GM12878 (cell line): ENCODE measurements at regions not wholly inside any gene's neighbourhood (a gene's known extent, or its start where the extent isn't known, plus 50 kb on each side); places are given as distances from the start of the nearest gene placed in this dataset.

Source experiments
- ATAC-seq: fragments of 200-7000 bp; cut with Tn5 transposase; 3 replicates; pipeline ENCODE4 v1.9.1; 2020; ENCODE audit warnings: mild to moderate bottlenecking, moderate library complexity
- BruUV-seq: library from RNA; stranded (reverse); fragments of 400-500 nt; replicated peaks from 2 replicates; lab custom pipeline; 2021; lab: Mats Ljungman, UMichigan
- CTCF ChIA-PET: fragments of 300-600 bp; sonication (Branson Sonifier 250); formaldehyde crosslinking; extraction: SDS; loops from one replicate; lab custom pipeline; 2021; ENCODE audit warnings: inconsistent platforms; lab: Yijun Ruan, JAX
- POLR2A ChIA-PET: fragments of 350-600 bp; formaldehyde crosslinking; extraction: SDS; loops from one replicate; lab custom pipeline; 2021; ENCODE audit warnings: inconsistent platforms; lab: Charles Lee
- RAD21 ChIA-PET: fragments of 300-600 bp; sonication (Branson Sonifier 250); formaldehyde crosslinking; loops from one replicate; lab custom pipeline; 2023; ENCODE audit warnings: antibody characterized with exemption; ENCODE audit not compliant: unreplicated experiment; lab: Charles Lee
- SMC1A ChIA-PET: fragments of 300-600 bp; sonication (Branson Sonifier 250); formaldehyde crosslinking; loops from one replicate; lab custom pipeline; 2023; ENCODE audit not compliant: unreplicated experiment, uncharacterized antibody; lab: Charles Lee
- DNase-seq: peaks from one replicate; pipeline ENCODE4 v3.0.0-alpha.2; 2011; ENCODE audit warnings: low read depth, low spot score
- FAIRE-seq: peaks from 3 replicates; lab custom pipeline; 2011; peaks lifted over from hg19 to GRCh38; lab: Jason Lieb, UNC
- H2AFZ ChIP-seq: 2 replicates; pipeline ENCODE4 v1.6.0; 2011; ENCODE audit warnings: low read depth, low read length, control low read depth; ENCODE audit not compliant: control insufficient read depth
- H3K27ac ChIP-seq: 2 replicates; pipeline ENCODE4 v1.5.1; 2011; ENCODE audit warnings: control low read depth; ENCODE audit not compliant: control insufficient read depth, insufficient read depth
- H3K27me3 ChIP-seq, 2 experiments: replicated peaks in 1 of 2; 2 replicates each; pipeline versions ENCODE4 v1.6.0 to v1.6.1; 2011; ENCODE audit warnings: low read length in 1 of 2; ENCODE audit not compliant: control insufficient read depth in 2 of 2, insufficient read depth in 2 of 2
- H3K36me3 ChIP-seq, 2 experiments: 2 replicates each; pipeline ENCODE4 v1.5.1; 2011; ENCODE audit warnings: low read length in 1 of 2; ENCODE audit not compliant: control insufficient read depth in 2 of 2, insufficient read depth in 2 of 2
- H3K4me1 ChIP-seq: 2 replicates; pipeline ENCODE4 v1.6.1; 2011; ENCODE audit warnings: mild to moderate bottlenecking, low read length, moderate library complexity, mixed read lengths; ENCODE audit not compliant: control insufficient read depth, insufficient read depth
- H3K4me2 ChIP-seq: 2 replicates; pipeline ENCODE4 v1.6.0; 2011; ENCODE audit warnings: control low read depth; ENCODE audit not compliant: control insufficient read depth, insufficient read depth
- H3K4me3 ChIP-seq: fragments of 200-600 bp; sonication (generic); 2 replicates; pipeline ENCODE4 v1.5.1; 2016
- H3K79me2 ChIP-seq: 2 replicates; pipeline ENCODE4 v1.6.0; 2011; ENCODE audit warnings: low read length; ENCODE audit not compliant: control insufficient read depth, insufficient read depth
- H3K9ac ChIP-seq: 2 replicates; pipeline ENCODE4 v1.8.0; 2011; ENCODE audit warnings: low read length, control low read depth, mixed read lengths; ENCODE audit not compliant: control insufficient read depth, insufficient read depth
- H3K9me3 ChIP-seq: replicated peaks from 3 replicates; pipeline ENCODE4 v1.5.1; 2011; ENCODE audit warnings: mild to moderate bottlenecking, low read length; ENCODE audit not compliant: control insufficient read depth, insufficient read depth
- H4K20me1 ChIP-seq: 2 replicates; pipeline ENCODE4 v1.6.0; 2011; ENCODE audit not compliant: control insufficient read depth, insufficient read depth
- BACH1 ChIP-seq: fragments of 450-650 bp; IDR thresholded peaks from 2 replicates; pipeline ENCODE4 v1.6.1; 2017; ENCODE audit warnings: mild to moderate bottlenecking, borderline replicate concordance
- CREM ChIP-seq: IDR thresholded peaks from 2 replicates; pipeline ENCODE4 v1.6.1; 2014; ENCODE audit warnings: antibody characterized with exemption, low read depth
- LARP7 ChIP-seq: fragments of 450-650 bp; IDR thresholded peaks from 2 replicates; pipeline ENCODE4 v1.6.1; 2017; ENCODE audit warnings: mild to moderate bottlenecking
- MXI1 ChIP-seq: fragments of 150-350 bp; IDR thresholded peaks from 2 replicates; pipeline ENCODE4 v1.6.1; 2011; ENCODE audit warnings: low read depth, mild to moderate bottlenecking, inconsistent platforms, low read length, improper control_type of control experiment
- NFYB ChIP-seq: IDR thresholded peaks from 2 replicates; pipeline ENCODE4 v1.6.1; 2011; ENCODE audit warnings: low read depth, mild to moderate bottlenecking, low read length, improper control_type of control experiment, moderate library complexity; ENCODE audit not compliant: insufficient read depth
- POLR2AphosphoS5 ChIP-seq: IDR thresholded peaks from 2 replicates; pipeline ENCODE4 v1.6.1; 2011; ENCODE audit warnings: mild to moderate bottlenecking, low read length, inconsistent platforms
- SMAD5 ChIP-seq: IDR thresholded peaks from 2 replicates; pipeline ENCODE4 v1.6.1; 2016; ENCODE audit warnings: antibody characterized with exemption, low read depth
- TAF1 ChIP-seq: IDR thresholded peaks from 2 replicates; pipeline ENCODE4 v1.6.1; 2011; ENCODE audit warnings: mild to moderate bottlenecking, low read depth, low read length, borderline replicate concordance
- TCF12 ChIP-seq: IDR thresholded peaks from 2 replicates; pipeline ENCODE4 v1.6.1; 2011; ENCODE audit warnings: low read depth, mild to moderate bottlenecking, low read length
- TCF3 ChIP-seq: IDR thresholded peaks from 2 replicates; pipeline ENCODE4 v1.6.1; 2012; ENCODE audit warnings: low read depth, mild to moderate bottlenecking, low read length, borderline replicate concordance; ENCODE audit not compliant: insufficient read depth
- WGBS: methylation state at CpG from one replicate; pipeline ENCODE4 v1.1.6; 2016; ENCODE audit warnings: low lambda C conversion rate; ENCODE audit not compliant: insufficient replicate concordance, insufficient coverage; ENCODE audit errors: missing lambda C conversion rate; 5-methylcytosine and 5-hydroxymethylcytosine counted together
- in situ Hi-C: fragments of 300-500 bp; cut with MboI; formaldehyde crosslinking; loops from 9 replicates; pipeline ENCODE4 v1.14.3; 2018; ENCODE audit warnings: mixed read lengths
- intact Hi-C: fragments of 100-400 bp; cut with micrococcal nuclease; formaldehyde crosslinking; loops from one replicate; pipeline ENCODE4 v1.14.2; 2022; ENCODE audit not compliant: unreplicated experiment
- TF ChIP-seq, protein P1 (sequence below): fragments of 450-650 bp; IDR thresholded peaks from 2 replicates; pipeline ENCODE4 v1.6.1; 2014; ENCODE audit warnings: mild to moderate bottlenecking
- TF ChIP-seq, protein P2 (sequence below): IDR thresholded peaks from 2 replicates; pipeline ENCODE4 v1.6.1; 2012; ENCODE audit warnings: low read length, inconsistent platforms

DNA sequence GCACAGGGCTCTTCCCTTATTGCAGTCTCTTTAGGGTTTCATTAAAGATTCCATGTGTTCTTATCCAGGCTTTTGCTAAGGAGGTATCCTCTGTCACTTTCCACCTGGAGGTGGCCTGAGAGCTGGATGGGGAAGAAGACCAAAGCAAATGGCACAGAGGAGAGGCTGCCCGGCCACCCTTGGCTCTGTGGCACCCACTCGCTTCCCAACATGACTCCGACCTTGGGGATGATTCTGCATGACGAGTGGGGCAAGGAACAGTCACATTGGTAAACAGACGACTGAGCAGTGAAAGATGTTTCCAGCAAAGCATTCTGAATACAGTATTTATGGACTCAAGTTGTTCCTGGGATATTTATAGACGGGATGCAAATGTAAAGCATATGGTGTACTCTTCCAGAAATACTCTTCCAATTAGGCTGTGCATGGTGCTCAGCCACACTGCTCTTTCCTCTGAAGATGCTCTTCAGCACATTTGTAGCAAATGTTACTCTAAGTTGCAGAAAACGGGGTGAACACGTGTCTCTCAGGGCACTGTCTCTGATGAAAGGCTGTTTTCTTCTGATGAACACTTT is 377.1 kb upstream of the HS6ST1 start (continued):
- TF ChIP-seq TCF3 (no peak), NFYB (no peak)

DNA sequence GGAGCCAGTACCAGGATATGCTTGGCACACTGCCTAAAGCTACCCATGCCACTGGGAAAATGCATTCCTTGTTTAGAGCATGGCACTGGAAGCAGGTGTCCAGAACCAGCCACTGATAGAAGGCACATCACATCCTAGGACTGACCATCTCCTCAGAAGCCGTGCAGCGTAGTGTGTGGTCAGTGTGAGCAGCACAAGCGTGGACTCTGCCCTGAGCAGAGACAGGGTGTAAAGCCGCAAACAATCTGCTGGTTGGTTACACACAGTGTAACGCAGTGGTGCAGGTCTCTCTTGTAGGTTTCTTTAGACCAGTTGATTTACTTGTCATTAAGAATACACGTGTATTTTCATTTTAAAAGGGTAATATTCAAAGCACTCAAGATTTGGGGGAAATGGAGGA is 377.8 kb upstream of the HS6ST1 start:
- CTCF ChIA-PET, result no interaction called here
- in situ Hi-C loops, result no loop called here
- H3K4me3 ChIP-seq, result no peak overlapping the region
- no peak overlapping the region for H2AFZ ChIP-seq
- no peak overlapping the region for H3K27ac ChIP-seq
- H3K79me2 ChIP-seq, result no peaks in the 10 kb centered on the region
- TF ChIP-seq SMAD5 (no peak), TAF1 (no peak), POLR2AphosphoS5 (no peak), LARP7 (no peak), BACH1 (no peak), TCF12 (no peak), MXI1 (no peak), CREM (no peak)
- TF ChIP-seq, protein P1, sequence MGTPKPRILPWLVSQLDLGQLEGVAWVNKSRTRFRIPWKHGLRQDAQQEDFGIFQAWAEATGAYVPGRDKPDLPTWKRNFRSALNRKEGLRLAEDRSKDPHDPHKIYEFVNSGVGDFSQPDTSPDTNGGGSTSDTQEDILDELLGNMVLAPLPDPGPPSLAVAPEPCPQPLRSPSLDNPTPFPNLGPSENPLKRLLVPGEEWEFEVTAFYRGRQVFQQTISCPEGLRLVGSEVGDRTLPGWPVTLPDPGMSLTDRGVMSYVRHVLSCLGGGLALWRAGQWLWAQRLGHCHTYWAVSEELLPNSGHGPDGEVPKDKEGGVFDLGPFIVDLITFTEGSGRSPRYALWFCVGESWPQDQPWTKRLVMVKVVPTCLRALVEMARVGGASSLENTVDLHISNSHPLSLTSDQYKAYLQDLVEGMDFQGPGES, result no peak
- TF ChIP-seq, protein P2, sequence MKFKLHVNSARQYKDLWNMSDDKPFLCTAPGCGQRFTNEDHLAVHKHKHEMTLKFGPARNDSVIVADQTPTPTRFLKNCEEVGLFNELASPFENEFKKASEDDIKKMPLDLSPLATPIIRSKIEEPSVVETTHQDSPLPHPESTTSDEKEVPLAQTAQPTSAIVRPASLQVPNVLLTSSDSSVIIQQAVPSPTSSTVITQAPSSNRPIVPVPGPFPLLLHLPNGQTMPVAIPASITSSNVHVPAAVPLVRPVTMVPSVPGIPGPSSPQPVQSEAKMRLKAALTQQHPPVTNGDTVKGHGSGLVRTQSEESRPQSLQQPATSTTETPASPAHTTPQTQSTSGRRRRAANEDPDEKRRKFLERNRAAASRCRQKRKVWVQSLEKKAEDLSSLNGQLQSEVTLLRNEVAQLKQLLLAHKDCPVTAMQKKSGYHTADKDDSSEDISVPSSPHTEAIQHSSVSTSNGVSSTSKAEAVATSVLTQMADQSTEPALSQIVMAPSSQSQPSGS, result no peak
- TF ChIP-seq, all 136 proteins: peak for 0
- no peaks in the 10 kb centered on the region for H4K20me1 ChIP-seq
- DNase-seq, result no peak
- RAD21 ChIA-PET, result no interaction called here
- no peak overlapping the region for H3K4me2 ChIP-seq
- no peaks in the 10 kb centered on the region for H3K9me3 ChIP-seq
- SMC1A ChIA-PET, result no interaction called here
- no peak overlapping the region for H3K9ac ChIP-seq
- no TSS peak for BruUV-seq
- H3K27me3 ChIP-seq, result peaks cover 0 to 1% of the 10 kb centered on the region in 2 experiments; a peak in 1 of 4 replicates
- H3K4me1 ChIP-seq, result no peaks in the 10 kb centered on the region
- peak; percentile 31; the same call in 2 of the 3 replicates for ATAC-seq
- POLR2A ChIA-PET, result no interaction called here
- H3K36me3 ChIP-seq, result no peaks in the 10 kb centered on the region
- FAIRE-seq, result no peak
- intact Hi-C loops, result no loop called here
- WGBS, result 25% methylated on average over 6 of the region's 6 CpGs
